ENCODE measurements at regions not wholly inside any gene's neighbourhood (a gene's known extent, or its start where the extent isn't known, plus 50 kb on each side); places are given as distances from the start of the nearest gene placed in this dataset.

- CTCF ChIA-PET (ENCODE audit: unreplicated experiment): no interaction called here
- H3K9me3 ChIP-seq (ENCODE audit: low read length): no peaks in the 10 kb centered on the region
- intact Hi-C loops (cut with micrococcal nuclease; ENCODE audit: unreplicated experiment): no loop called here
- H3K4me2 ChIP-seq (ENCODE audit: low read length): no peak overlapping the region
- TF ChIP-seq CTCF (conservative IDR thresholded peaks at IDR 0.05; ENCODE audit: low read length): no peak
- TF ChIP-seq EZH2phosphoT487 (IDR thresholded peaks at IDR 0.05; ENCODE audit: borderline replicate concordance, low read depth, low read length): no peak
- no peaks in the 10 kb centered on the region for H4K20me1 ChIP-seq (ENCODE audit: insufficient read depth, low read length)
- H3K4me3 ChIP-seq (ENCODE audit: low read depth, low read length, poor library complexity, severe bottlenecking): no peak overlapping the region
- no peak overlapping the region for H3K27ac ChIP-seq (ENCODE audit: low read depth, low read length, poor library complexity, severe bottlenecking)
- H3K36me3 ChIP-seq (ENCODE audit: insufficient read depth, low read length): no peaks in the 10 kb centered on the region
- POLR2A ChIA-PET: interaction anchor here (1.0 kb wide), 1 partner anchor 24 kb away, joined by 3 read pairs; no protein-coding TSS in a partner anchor
- no TSS peak for BruUV-seq (replicated peaks)
- H3K9me2 ChIP-seq (ENCODE audit: insufficient read depth, low read length): no peaks in the 10 kb centered on the region
- no peaks in the 10 kb centered on the region for H3K4me1 ChIP-seq (ENCODE audit: insufficient read depth, low read length, poor library complexity, severe bottlenecking)
- no peaks in the 10 kb centered on the region for H3K79me2 ChIP-seq (ENCODE audit: insufficient read depth, low read depth, low read length)
- no peak for DNase-seq (ENCODE audit: low spot score)
- H2AFZ ChIP-seq (ENCODE audit: low read length): no peak overlapping the region
Measured at GRCh38 chr4:97103252-97103651, 1040.0 kb downstream of the STPG2 start.

- CTCF ChIA-PET (ENCODE audit: unreplicated experiment): no interaction called here
- H3K9me2 ChIP-seq (ENCODE audit: insufficient read depth, low read length): no peaks in the 10 kb centered on the region
- no peak overlapping the region for H3K4me3 ChIP-seq (ENCODE audit: low read depth, low read length, poor library complexity, severe bottlenecking)
- no peak overlapping the region for H3K27ac ChIP-seq (ENCODE audit: low read depth, low read length, poor library complexity, severe bottlenecking)
- TF ChIP-seq EZH2phosphoT487 (IDR thresholded peaks at IDR 0.05; ENCODE audit: borderline replicate concordance, low read depth, low read length) (no peak), CTCF (conservative IDR thresholded peaks at IDR 0.05; ENCODE audit: low read length) (no peak)
- no TSS peak for BruUV-seq (replicated peaks)
- no peaks in the 10 kb centered on the region for H3K36me3 ChIP-seq (ENCODE audit: insufficient read depth, low read length)
- POLR2A ChIA-PET: no interaction called here
- no peaks in the 10 kb centered on the region for H3K9me3 ChIP-seq (ENCODE audit: low read length)
- DNase-seq (ENCODE audit: low spot score): no peak
- intact Hi-C loops (cut with micrococcal nuclease; ENCODE audit: unreplicated experiment): no loop called here
- H4K20me1 ChIP-seq (ENCODE audit: insufficient read depth, low read length): no peaks in the 10 kb centered on the region
- no peaks in the 10 kb centered on the region for H3K4me1 ChIP-seq (ENCODE audit: insufficient read depth, low read length, poor library complexity, severe bottlenecking)
- no peak overlapping the region for H3K4me2 ChIP-seq (ENCODE audit: low read length)
- no peak overlapping the region for H2AFZ ChIP-seq (ENCODE audit: low read length)
- no peaks in the 10 kb centered on the region for H3K79me2 ChIP-seq (ENCODE audit: insufficient read depth, low read depth, low read length)
Measured at GRCh38 chr4:97104006-97104405, 1039.3 kb downstream of the STPG2 start.

GRCh38 chr4:97104666-97105065 lies 1038.6 kb downstream of the STPG2 start:
- H3K4me2 ChIP-seq (ENCODE audit: low read length): no peak overlapping the region
- no peaks in the 10 kb centered on the region for H4K20me1 ChIP-seq (ENCODE audit: insufficient read depth, low read length)
- no peak overlapping the region for H3K4me3 ChIP-seq (ENCODE audit: low read depth, low read length, poor library complexity, severe bottlenecking)
- no peaks in the 10 kb centered on the region for H3K79me2 ChIP-seq (ENCODE audit: insufficient read depth, low read depth, low read length)
- H2AFZ ChIP-seq (ENCODE audit: low read length): no peak overlapping the region
- H3K36me3 ChIP-seq (ENCODE audit: insufficient read depth, low read length): no peaks in the 10 kb centered on the region
- no TSS peak for BruUV-seq (replicated peaks)
- no peak for DNase-seq (ENCODE audit: low spot score)
- no peaks in the 10 kb centered on the region for H3K9me2 ChIP-seq (ENCODE audit: insufficient read depth, low read length)
- ChIA-PET POLR2A (no interaction called here), CTCF (ENCODE audit: unreplicated experiment) (no interaction called here)
- H3K9me3 ChIP-seq (ENCODE audit: low read length): no peaks in the 10 kb centered on the region
- no peak overlapping the region for H3K27ac ChIP-seq (ENCODE audit: low read depth, low read length, poor library complexity, severe bottlenecking)
- TF ChIP-seq CTCF (conservative IDR thresholded peaks at IDR 0.05; ENCODE audit: low read length): no peak
- no peak for TF ChIP-seq EZH2phosphoT487 (IDR thresholded peaks at IDR 0.05; ENCODE audit: borderline replicate concordance, low read depth, low read length)
- intact Hi-C loops (cut with micrococcal nuclease; ENCODE audit: unreplicated experiment): no loop called here
- no peaks in the 10 kb centered on the region for H3K4me1 ChIP-seq (ENCODE audit: insufficient read depth, low read length, poor library complexity, severe bottlenecking)

Data from OCI-LY7 (cell line).